ENCODE measurements at regions not wholly inside any gene's neighbourhood (a gene's known extent, or its start where the extent isn't known, plus 50 kb on each side); places are given as distances from the start of the nearest gene placed in this dataset.

DNA sequence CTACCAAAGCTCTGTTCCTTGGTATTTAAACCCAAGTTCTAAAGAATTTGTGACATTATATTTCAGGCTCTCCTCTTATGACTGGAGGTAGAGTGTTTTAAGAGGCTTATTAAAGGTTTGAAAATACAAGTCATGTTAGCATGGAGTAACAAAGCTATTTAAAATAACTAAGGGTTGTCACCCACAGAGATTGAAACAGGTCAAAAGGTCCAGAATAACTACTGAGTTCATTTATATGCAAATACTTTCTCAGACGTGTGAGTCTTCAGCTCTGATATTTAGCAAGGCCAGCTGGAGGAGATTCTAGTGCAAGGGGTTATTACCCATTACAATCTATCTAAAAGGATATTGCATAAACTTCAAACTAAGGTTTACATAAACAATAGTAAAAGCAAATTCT is 1538.8 kb upstream of the CDH8 start:
- Histone ChIP-seq H3K4me3 (no peak overlapping the region), H3K27ac (no peak overlapping the region), H3K36me3 (no peaks in the 10 kb centered on the region), H3K9me3 (no peaks in the 10 kb centered on the region), H3K27me3 (no peaks in the 10 kb centered on the region), H3K4me1 (no peaks in the 10 kb centered on the region)
- TF ChIP-seq, protein P1, sequence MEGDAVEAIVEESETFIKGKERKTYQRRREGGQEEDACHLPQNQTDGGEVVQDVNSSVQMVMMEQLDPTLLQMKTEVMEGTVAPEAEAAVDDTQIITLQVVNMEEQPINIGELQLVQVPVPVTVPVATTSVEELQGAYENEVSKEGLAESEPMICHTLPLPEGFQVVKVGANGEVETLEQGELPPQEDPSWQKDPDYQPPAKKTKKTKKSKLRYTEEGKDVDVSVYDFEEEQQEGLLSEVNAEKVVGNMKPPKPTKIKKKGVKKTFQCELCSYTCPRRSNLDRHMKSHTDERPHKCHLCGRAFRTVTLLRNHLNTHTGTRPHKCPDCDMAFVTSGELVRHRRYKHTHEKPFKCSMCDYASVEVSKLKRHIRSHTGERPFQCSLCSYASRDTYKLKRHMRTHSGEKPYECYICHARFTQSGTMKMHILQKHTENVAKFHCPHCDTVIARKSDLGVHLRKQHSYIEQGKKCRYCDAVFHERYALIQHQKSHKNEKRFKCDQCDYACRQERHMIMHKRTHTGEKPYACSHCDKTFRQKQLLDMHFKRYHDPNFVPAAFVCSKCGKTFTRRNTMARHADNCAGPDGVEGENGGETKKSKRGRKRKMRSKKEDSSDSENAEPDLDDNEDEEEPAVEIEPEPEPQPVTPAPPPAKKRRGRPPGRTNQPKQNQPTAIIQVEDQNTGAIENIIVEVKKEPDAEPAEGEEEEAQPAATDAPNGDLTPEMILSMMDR (IDR thresholded peaks at IDR 0.05) = no peak
- TF ChIP-seq POLR2A (IDR thresholded peaks at IDR 0.05) = no peak
- no peak for DNase-seq
- intact Hi-C loops (cut with DNase I; ENCODE audit: low total_unique reads) = no loop called here

DNA sequence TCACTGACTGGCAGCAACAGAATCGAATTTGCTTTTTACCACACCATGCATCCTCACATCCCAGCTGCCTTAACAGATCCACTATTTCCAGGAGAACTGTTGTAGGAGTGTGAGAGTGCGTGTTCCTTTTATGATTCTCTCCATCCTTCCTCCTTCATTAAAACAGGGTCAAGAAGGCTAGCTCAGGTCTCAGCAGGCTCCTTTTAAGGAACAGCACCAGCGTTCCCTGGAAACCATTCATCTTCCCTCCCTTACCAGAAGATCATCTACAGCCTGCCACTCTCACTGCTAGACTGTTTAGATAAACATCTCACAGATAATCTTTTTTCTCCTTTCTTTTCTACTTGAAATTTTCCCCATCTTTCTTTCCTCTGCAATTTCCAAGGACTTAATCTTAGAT is 1531.9 kb upstream of the CDH8 start:
- DNase-seq = no peak
- Histone ChIP-seq H3K4me1 (no peaks in the 10 kb centered on the region), H3K4me3 (no peak overlapping the region), H3K27me3 (no peaks in the 10 kb centered on the region), H3K36me3 (no peaks in the 10 kb centered on the region), H3K9me3 (no peaks in the 10 kb centered on the region), H3K27ac (no peak overlapping the region)
- intact Hi-C loops (cut with DNase I; ENCODE audit: low total_unique reads) = no loop called here
- TF ChIP-seq, protein P1 (IDR thresholded peaks at IDR 0.05) = no peak
- TF ChIP-seq POLR2A (IDR thresholded peaks at IDR 0.05) = no peak

DNA sequence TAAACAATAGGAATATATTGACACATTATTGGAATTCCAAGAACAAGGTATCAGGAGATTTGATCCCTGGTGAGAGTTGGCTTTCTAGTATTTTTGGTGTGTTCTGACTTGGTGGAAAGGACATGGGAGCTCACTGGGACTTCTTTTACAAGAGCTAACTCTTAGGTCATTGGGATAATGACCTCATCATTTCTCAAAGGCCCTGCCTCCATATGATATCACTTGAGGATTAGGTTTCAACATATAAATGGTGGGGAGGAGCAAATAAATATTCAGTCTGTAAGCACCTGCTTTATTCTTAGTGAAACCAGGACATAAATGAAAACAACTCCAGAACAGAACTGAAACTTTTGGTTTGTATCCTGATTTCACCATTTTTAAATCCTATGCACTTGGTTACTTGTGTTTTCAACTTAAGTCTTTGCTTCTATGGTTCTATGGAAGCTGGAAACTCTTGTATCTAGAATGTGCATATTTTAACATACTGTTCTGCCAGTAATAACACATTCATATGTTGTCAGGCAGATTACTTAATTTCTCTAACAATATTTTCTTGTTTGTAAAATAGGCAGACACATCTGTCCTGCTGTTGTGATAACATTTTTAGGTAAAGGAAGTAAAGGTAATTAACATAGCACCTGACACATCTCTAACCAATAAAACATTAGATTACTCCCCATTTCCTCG is 1527.7 kb upstream of the CDH8 start:
- Histone ChIP-seq H3K4me3 (no peak overlapping the region), H3K9me3 (no peaks in the 10 kb centered on the region), H3K4me1 (no peaks in the 10 kb centered on the region), H3K27me3 (no peaks in the 10 kb centered on the region), H3K27ac (no peak overlapping the region), H3K36me3 (no peaks in the 10 kb centered on the region)
- no peak for DNase-seq
- intact Hi-C loops (cut with DNase I; ENCODE audit: low total_unique reads) = no loop called here
- TF ChIP-seq, protein P1 (IDR thresholded peaks at IDR 0.05) = no peak

DNA sequence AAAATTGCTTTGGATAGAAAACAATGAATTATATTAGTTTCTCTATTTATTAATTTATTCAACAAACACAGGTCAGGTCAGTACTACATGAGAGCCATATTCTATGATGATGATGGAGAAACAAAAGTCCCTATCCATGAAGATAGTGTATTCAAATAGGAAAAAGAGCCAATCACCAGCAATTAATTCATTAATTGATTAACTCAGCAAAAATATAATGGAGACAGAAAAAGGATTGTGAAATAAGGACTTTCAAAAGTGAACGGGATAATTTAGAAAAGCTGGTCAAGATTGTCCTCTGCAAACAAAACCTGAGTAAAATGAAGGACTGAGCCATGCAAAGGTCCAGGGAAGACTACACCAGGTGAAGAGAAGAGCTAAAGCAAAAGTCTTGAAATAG is 1517.7 kb upstream of the CDH8 start:
- Histone ChIP-seq H3K9me3 (no peaks in the 10 kb centered on the region), H3K27me3 (no peaks in the 10 kb centered on the region), H3K36me3 (no peaks in the 10 kb centered on the region), H3K27ac (no peak overlapping the region), H3K4me3 (no peak overlapping the region), H3K4me1 (no peaks in the 10 kb centered on the region)
- intact Hi-C loops (cut with DNase I; ENCODE audit: low total_unique reads) = no loop called here
- TF ChIP-seq POLR2A (IDR thresholded peaks at IDR 0.05) = no peak
- TF ChIP-seq, protein P1 (IDR thresholded peaks at IDR 0.05) = no peak
- no peak for DNase-seq

DNA sequence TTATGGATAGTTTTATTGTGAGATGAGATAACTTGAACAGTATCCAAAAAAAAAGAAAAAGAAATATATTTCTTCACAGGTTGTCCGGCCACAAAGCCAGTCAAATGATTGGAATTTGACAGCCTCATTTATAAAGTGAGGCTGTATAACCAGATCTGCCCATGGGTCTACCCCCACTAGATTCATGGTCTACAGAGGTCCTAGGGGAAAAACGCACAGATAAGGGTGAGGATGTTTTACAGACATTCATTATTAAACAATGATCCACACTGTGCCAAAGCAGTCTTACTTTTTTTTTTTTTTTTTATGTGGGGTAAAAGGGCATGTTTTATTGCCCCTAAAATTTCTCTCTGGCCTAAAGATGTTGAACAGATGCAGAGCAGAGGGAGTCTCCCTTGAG is 1503.0 kb upstream of the CDH8 start:
- H3K36me3 ChIP-seq = no peaks in the 10 kb centered on the region
- H3K27me3 ChIP-seq = no peaks in the 10 kb centered on the region
- H3K27ac ChIP-seq = no peak overlapping the region
- H3K4me1 ChIP-seq = no peaks in the 10 kb centered on the region
- intact Hi-C loops (cut with DNase I; ENCODE audit: low total_unique reads) = no loop called here
- no peak for DNase-seq
- H3K4me3 ChIP-seq = no peak overlapping the region
- no peak for TF ChIP-seq POLR2A (IDR thresholded peaks at IDR 0.05)
- TF ChIP-seq, protein P1 (IDR thresholded peaks at IDR 0.05) = no peak
- H3K9me3 ChIP-seq = no peaks in the 10 kb centered on the region

Data from uterus (tissue), 3 donors.